Activated CD4-positive, alpha-beta T cell treated with anti-CD3 and anti-CD28 coated beads, Interleukin-2, amount 10 ng/mL, durations not matched to agents 7 days and 5 days (primary cell): ENCODE measurements at regions not wholly inside any gene's neighbourhood (a gene's known extent, or its start where the extent isn't known, plus 50 kb on each side); places are given as distances from the start of the nearest gene placed in this dataset.

ENCODE experiments used
- CTCF ChIA-PET: fragments of 350-600 bp; sonication (Branson Sonifier 250); formaldehyde crosslinking; loops from one replicate; lab custom pipeline; 2021; ENCODE audit warnings: antibody characterized with exemption; lab: Charles Lee
- POLR2A ChIA-PET: fragments of 350-600 bp; sonication (Branson Sonifier 250); formaldehyde crosslinking; loops from one replicate; lab custom pipeline; 2021; ENCODE audit warnings: antibody characterized with exemption; lab: Charles Lee
- DNase-seq: peaks from one replicate; pipeline ENCODE4 v3.0.0-alpha.2; 2020
- H3K27ac Mint-ChIP-seq: one replicate; pipeline ENCODE4 v1.8.0; 2021; ENCODE audit warnings: mild to moderate bottlenecking, moderate library complexity, mixed read lengths
- H3K27me3 Mint-ChIP-seq: one replicate; pipeline ENCODE4 v1.8.0; 2021; ENCODE audit warnings: mixed read lengths
- H3K36me3 Mint-ChIP-seq: one replicate; pipeline ENCODE4 v1.8.0; 2021; ENCODE audit warnings: low read depth, mixed read lengths
- H3K4me1 Mint-ChIP-seq: one replicate; pipeline ENCODE4 v1.8.0; 2021; ENCODE audit warnings: mixed read lengths
- H3K4me3 Mint-ChIP-seq: one replicate; pipeline ENCODE4 v1.8.0; 2021; ENCODE audit warnings: mild to moderate bottlenecking, moderate library complexity, mixed read lengths
- H3K9me3 Mint-ChIP-seq: one replicate; pipeline ENCODE4 v1.8.0; 2021; ENCODE audit warnings: mixed read lengths

DNA sequence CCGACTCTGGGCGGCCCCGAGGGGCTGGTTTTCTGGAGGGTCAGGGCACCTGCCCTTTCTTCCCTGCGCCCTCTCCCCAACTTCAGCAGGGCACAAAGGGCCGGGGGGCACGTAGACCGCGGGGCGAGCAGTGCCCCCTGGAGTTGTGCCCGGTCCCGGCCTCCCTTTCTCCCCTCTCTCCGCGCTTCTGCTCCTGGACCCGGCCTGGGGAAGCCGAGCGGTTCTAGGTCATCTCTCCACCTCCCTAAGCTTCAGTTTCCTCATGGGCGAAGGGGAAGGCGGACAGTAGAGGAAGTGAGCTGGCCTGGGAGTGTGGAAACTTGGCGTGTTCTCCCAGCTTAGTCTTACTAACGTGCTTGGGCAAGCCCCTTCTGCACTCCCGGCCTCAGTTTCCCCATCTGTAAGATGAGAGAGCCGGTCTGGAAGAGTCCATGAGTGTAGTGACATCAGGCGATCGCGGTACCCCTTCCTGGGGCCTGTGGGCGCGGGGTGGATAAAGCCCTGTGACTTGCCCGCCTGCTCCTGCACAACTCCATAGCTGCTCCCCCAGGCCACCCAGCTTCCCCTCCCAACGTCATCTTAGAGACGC is 158.6 kb upstream of the PARP11 start:
- no peaks in the 10 kb centered on the region for H3K9me3 Mint-ChIP-seq
- no peak overlapping the region for H3K27ac Mint-ChIP-seq
- peak overlapping the region; percentile 37 for H3K4me3 Mint-ChIP-seq
- ChIA-PET POLR2A (interaction anchor here (0.6 kb wide), 1 partner anchor 9 kb away, joined by 4 read pairs; no protein-coding TSS in a partner anchor), CTCF (interaction anchor here (0.9 to 1.7 kb wide), 3 partner anchors 9 to 245 kb away, joined by 3 to 4 read pairs (median 4); no protein-coding TSS in a partner anchor)
- peaks cover 29% of the 10 kb centered on the region for H3K4me1 Mint-ChIP-seq
- H3K36me3 Mint-ChIP-seq = no peaks in the 10 kb centered on the region
- no peak for DNase-seq
- peaks cover 22% of the 10 kb centered on the region for H3K27me3 Mint-ChIP-seq

DNA sequence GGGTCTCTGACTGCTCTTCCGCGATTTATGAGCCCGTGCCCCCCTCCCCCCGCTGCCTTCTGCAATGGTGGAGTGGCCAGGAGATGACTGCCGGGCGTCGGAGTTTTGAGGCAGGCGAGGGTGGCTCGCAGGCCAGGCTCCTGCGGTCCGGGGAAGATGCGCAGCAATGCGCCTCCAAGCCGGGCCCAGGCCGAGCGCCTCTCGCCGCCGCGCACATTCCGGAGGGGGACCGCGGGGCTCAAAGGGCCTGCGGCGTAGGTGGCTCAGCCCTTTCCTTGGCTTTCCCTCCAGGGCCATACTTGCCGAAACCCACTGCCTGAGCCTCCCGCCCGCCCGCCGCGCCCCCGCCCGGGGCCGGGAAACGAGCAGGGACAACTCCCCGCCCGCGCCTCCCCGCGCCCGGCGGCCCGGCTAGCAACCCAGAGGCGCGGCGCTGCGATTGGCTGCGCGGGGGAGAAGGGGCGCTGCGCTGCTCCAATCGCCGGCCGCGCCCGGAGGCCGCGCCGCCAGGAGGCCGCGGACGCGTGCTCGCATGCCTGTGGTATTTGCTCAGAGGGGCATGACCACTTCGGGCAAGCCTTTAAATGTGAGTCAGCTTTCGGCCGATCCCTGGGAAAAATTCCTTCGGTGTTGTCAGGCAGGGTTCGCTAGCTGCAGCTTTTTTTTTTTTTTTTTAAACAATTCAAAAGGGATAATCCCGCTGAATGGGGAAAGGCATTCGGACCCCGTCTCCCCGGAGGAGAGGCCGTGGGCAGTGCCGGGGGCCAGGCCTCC is 157.9 kb upstream of the PARP11 start:
- H3K27ac Mint-ChIP-seq = peak overlapping the region; percentile 6
- ChIA-PET POLR2A (no interaction called here), CTCF (interaction anchor here (1.1 to 1.7 kb wide), 3 partner anchors 10 to 246 kb away, joined by 3 to 4 read pairs (median 4); no protein-coding TSS in a partner anchor)
- peaks cover 36% of the 10 kb centered on the region for H3K4me1 Mint-ChIP-seq
- no peaks in the 10 kb centered on the region for H3K9me3 Mint-ChIP-seq
- peak overlapping the region; percentile 56 for H3K4me3 Mint-ChIP-seq
- H3K27me3 Mint-ChIP-seq = peaks cover 21% of the 10 kb centered on the region
- peak; percentile 72 for DNase-seq
- H3K36me3 Mint-ChIP-seq = no peaks in the 10 kb centered on the region

DNA sequence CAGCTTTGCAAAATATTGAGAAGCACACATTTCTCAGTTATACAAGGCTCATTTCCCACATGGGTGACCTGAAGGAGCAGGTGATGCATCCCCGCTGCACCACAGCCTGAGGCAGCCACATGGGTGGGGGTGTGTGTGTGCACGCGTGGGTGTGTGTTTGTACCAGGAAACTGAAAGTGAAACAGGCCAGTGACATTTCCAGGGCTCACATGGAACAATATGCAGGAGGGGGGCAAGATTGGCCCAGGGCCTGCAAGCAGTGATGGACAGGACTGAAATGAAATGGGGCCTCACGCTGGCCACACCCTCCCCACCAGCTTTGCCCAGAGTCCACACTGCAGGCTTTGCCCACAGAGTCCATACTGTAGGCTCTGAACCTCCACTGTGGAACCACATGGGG is 154.2 kb upstream of the PARP11 start:
- Mint-ChIP-seq H3K4me3 (peak overlapping the region; percentile 57), H3K27ac (peak overlapping the region; percentile 83), H3K9me3 (no peaks in the 10 kb centered on the region), H3K4me1 (peaks cover 43% of the 10 kb centered on the region), H3K36me3 (no peaks in the 10 kb centered on the region), H3K27me3 (no peaks in the 10 kb centered on the region)
- POLR2A ChIA-PET = no interaction called here
- CTCF ChIA-PET = interaction anchor here (1.5 to 1.7 kb wide), 3 partner anchors 38 to 250 kb away, joined by 4 to 5 read pairs (median 5); no protein-coding TSS in a partner anchor
- DNase-seq = peak; percentile 73

GRCh38 chr12:4026517-4026916 is 153.3 kb upstream of the PARP11 start:
- ChIA-PET CTCF (interaction anchor here (1.5 kb wide), 1 partner anchor 251 kb away, joined by 5 read pairs; no protein-coding TSS in a partner anchor), POLR2A (no interaction called here)
- no peaks in the 10 kb centered on the region for H3K36me3 Mint-ChIP-seq
- no peak for DNase-seq
- H3K4me1 Mint-ChIP-seq = peaks cover 41% of the 10 kb centered on the region
- no peak overlapping the region for H3K4me3 Mint-ChIP-seq
- peak overlapping the region; percentile 61 for H3K27ac Mint-ChIP-seq
- H3K9me3 Mint-ChIP-seq = no peaks in the 10 kb centered on the region
- no peaks in the 10 kb centered on the region for H3K27me3 Mint-ChIP-seq

- no peaks in the 10 kb centered on the region for H3K27me3 Mint-ChIP-seq
- DNase-seq = no peak
- H3K9me3 Mint-ChIP-seq = no peaks in the 10 kb centered on the region
- ChIA-PET POLR2A (no interaction called here), CTCF (interaction anchor here (1.5 kb wide), 1 partner anchor 251 kb away, joined by 5 read pairs; no protein-coding TSS in a partner anchor)
- peak overlapping the region; percentile 61 for H3K27ac Mint-ChIP-seq
- H3K36me3 Mint-ChIP-seq = no peaks in the 10 kb centered on the region
- peaks cover 41% of the 10 kb centered on the region for H3K4me1 Mint-ChIP-seq
- no peak overlapping the region for H3K4me3 Mint-ChIP-seq
Measured at GRCh38 chr12:4026020-4026358, 152.8 kb upstream of the PARP11 start.

DNA sequence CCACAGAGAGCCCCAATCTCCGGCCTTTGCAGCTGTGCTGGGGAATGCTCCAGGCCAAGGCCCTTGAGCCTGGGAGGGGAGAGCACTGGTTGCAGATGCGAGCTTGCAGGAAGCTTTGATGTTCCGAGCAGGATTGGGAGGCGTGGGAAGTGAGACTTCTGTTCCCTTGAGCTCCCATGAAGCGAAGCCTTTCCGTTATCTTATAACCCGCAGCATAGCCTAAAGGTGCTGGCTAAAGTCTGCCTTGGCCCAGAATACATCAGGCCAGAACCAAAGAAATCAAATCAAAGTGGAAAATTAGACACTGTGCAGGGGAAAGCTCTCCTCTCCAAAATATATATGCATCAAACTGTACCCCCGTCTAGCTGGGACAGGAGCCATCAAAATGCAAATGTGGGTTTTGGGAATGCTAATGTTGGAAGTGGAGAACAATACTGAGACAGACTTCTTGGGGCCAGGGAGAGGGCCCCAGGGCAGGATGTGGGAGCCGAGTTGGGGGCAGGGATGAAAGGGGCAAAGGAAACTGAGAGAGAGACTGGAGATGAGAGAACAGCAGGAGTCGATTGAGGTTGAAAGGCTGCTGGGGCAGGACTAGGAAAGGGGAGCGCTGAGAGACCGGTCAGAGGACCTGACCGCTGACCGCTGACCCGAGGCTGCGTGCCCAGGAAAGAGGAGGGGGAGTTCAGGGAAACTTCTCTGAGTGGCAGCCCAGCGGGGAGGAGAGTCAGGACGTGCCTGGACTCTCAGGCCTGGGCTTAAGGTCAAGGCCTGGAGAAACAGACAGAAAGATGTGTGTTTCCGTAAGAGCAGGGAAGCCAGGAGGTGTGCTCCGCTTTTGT is 152.2 kb upstream of the PARP11 start:
- Mint-ChIP-seq H3K4me3 (no peak overlapping the region), H3K27me3 (no peaks in the 10 kb centered on the region), H3K9me3 (no peaks in the 10 kb centered on the region), H3K27ac (peak overlapping the region; percentile 61), H3K4me1 (peaks cover 36% of the 10 kb centered on the region), H3K36me3 (no peaks in the 10 kb centered on the region)
- DNase-seq = no peak
- POLR2A ChIA-PET = no interaction called here
- CTCF ChIA-PET = no interaction called here

- Mint-ChIP-seq H3K4me3 (no peak overlapping the region), H3K36me3 (no peaks in the 10 kb centered on the region), H3K9me3 (no peaks in the 10 kb centered on the region), H3K27ac (peak overlapping the region; percentile 61), H3K27me3 (no peaks in the 10 kb centered on the region), H3K4me1 (peaks cover 33% of the 10 kb centered on the region)
- POLR2A ChIA-PET = no interaction called here
- CTCF ChIA-PET = no interaction called here
- no peak for DNase-seq
Measured at GRCh38 chr12:4024701-4025100, 151.5 kb upstream of the PARP11 start.

GRCh38 chr12:4015225-4016091 is 142.3 kb upstream of the PARP11 start:
- no peak overlapping the region for H3K27ac Mint-ChIP-seq
- no peaks in the 10 kb centered on the region for H3K36me3 Mint-ChIP-seq
- ChIA-PET CTCF (interaction anchor here (0.5 to 1.4 kb wide), 5 partner anchors 13 to 834 kb away, joined by 3 to 4 read pairs (median 3); no protein-coding TSS in a partner anchor), POLR2A (no interaction called here)
- H3K4me1 Mint-ChIP-seq = no peaks in the 10 kb centered on the region
- H3K4me3 Mint-ChIP-seq = no peak overlapping the region
- H3K9me3 Mint-ChIP-seq = no peaks in the 10 kb centered on the region
- no peaks in the 10 kb centered on the region for H3K27me3 Mint-ChIP-seq
- DNase-seq = no peak

- no peaks in the 10 kb centered on the region for H3K4me1 Mint-ChIP-seq
- no peak overlapping the region for H3K4me3 Mint-ChIP-seq
- H3K27ac Mint-ChIP-seq = no peak overlapping the region
- POLR2A ChIA-PET = no interaction called here
- H3K36me3 Mint-ChIP-seq = no peaks in the 10 kb centered on the region
- no peak for DNase-seq
- H3K27me3 Mint-ChIP-seq = no peaks in the 10 kb centered on the region
- no peaks in the 10 kb centered on the region for H3K9me3 Mint-ChIP-seq
- CTCF ChIA-PET = interaction anchor here (0.5 to 1.2 kb wide), 2 partner anchors 262 to 834 kb away, joined by 4 read pairs; no protein-coding TSS in a partner anchor
Measured at GRCh38 chr12:4014858-4015224, 141.6 kb upstream of the PARP11 start.

DNA sequence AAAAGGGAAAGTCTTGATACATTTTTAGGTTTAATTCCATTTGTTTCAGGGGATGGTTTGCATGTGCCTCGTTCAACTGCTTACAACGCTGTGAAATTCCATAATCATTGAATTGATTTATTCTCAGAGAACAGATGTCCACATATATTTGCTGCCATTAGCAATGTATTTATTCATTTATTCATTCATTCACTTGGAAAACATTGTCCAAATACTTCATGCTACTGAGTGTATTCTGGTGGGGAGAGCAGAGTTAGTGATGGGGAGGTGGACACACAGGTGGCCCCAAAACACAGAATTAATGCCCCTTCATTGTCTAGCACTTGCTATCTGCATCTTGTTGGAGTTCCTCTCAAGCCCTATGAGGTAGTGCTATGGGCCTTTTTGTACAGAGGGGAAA is 141.2 kb upstream of the PARP11 start:
- DNase-seq = no peak
- CTCF ChIA-PET = interaction anchor here (1.2 kb wide), 1 partner anchor 262 kb away, joined by 4 read pairs; no protein-coding TSS in a partner anchor
- Mint-ChIP-seq H3K4me3 (no peak overlapping the region), H3K36me3 (no peaks in the 10 kb centered on the region), H3K4me1 (no peaks in the 10 kb centered on the region), H3K9me3 (no peaks in the 10 kb centered on the region), H3K27ac (no peak overlapping the region), H3K27me3 (no peaks in the 10 kb centered on the region)
- POLR2A ChIA-PET = no interaction called here

DNA sequence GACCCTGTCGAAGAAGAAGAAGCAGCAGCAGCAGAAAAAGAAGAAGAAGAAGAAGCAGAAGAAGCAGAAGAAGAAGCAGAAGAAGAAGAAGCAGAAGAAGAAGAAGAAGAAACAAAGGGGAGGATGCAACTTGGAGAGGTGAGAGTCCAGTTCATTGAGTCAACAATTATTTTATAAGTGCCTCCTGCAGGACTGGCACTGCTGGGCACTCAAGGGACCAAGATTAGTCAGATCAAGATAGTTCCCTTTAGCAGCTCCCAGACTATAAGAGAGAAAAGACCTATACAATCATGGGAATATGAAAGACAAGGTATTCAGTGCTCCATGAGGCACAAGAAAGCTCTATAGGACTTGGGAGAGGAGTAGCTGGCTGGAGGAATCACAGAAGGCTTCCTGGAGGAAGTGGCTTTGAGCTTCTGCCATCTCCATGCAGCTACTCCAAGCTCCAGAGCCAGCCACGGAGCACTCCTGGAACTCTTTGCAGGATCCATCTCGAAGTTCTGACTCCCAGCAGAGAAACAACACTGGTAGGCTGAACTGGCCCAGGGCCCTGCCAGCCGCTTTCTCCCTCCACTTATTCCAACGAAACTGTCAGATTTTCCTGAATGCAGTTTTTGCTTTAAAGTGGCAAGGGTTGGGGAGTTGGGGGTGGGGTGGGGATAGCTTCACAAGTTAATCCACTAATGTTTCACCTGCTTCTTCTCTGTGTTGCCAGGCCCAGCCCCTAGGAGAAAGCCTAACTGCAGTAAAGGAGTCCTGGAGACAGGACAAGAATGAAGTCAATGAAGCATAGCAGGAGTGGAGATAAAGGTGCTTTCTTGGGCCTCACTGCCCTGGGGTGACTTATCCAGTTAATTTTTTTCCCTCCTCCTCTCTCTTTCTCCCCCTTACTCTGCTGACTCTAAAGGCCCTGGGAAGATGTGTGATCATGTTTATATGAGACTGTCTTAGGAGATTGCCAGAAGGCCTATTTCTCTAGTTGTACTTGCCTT is 140.1 kb upstream of the PARP11 start:
- ChIA-PET POLR2A (no interaction called here), CTCF (interaction anchor here (0.9 to 1.3 kb wide), 5 partner anchors 17 to 263 kb away, joined by 3 to 4 read pairs (median 3); no protein-coding TSS in a partner anchor)
- no peaks in the 10 kb centered on the region for H3K36me3 Mint-ChIP-seq
- H3K27ac Mint-ChIP-seq = no peak overlapping the region
- no peaks in the 10 kb centered on the region for H3K27me3 Mint-ChIP-seq
- DNase-seq = no peak
- H3K4me3 Mint-ChIP-seq = no peak overlapping the region
- H3K9me3 Mint-ChIP-seq = no peaks in the 10 kb centered on the region
- no peaks in the 10 kb centered on the region for H3K4me1 Mint-ChIP-seq
